Sigmoid colon (tissue), 6 donors: ENCODE measurements at regions not wholly inside any gene's neighbourhood (a gene's known extent, or its start where the extent isn't known, plus 50 kb on each side); places are given as distances from the start of the nearest gene placed in this dataset.

ENCODE experiments used
- DNase-seq: peaks from one replicate; pipeline ENCODE4 v3.0.0-alpha.2; 2019
- H3K27ac ChIP-seq, 4 donors: fragments of 200-600 bp; sonication (generic); one replicate each; pipeline ENCODE4 v1.5.1; 2016 to 2019; ENCODE audit warnings: mild to moderate bottlenecking in 1 of 4
- H3K27me3 ChIP-seq, 3 donors: fragments of 200-600 bp; sonication (generic); one replicate each; pipeline ENCODE4 v1.5.1; 2019; ENCODE audit warnings: mild to moderate bottlenecking in 1 of 3
- H3K36me3 ChIP-seq, 4 donors: fragments of 200-600 bp; sonication (generic); one replicate each; pipeline ENCODE4 v1.5.1; 2016 to 2019
- H3K4me1 ChIP-seq, 4 donors: fragments of 200-600 bp; sonication (generic); one replicate each; pipeline ENCODE4 v1.5.1; 2017 to 2019
- H3K4me3 ChIP-seq, 4 donors: fragments of 200-600 bp; sonication (generic); one replicate each; pipeline ENCODE4 v1.5.1; 2017 to 2019; ENCODE audit warnings: mild to moderate bottlenecking in 2 of 4, moderate library complexity in 1 of 4
- H3K9me3 ChIP-seq, 4 donors: fragments of 200-600 bp in 3 of 4; sonication (generic) in 3 of 4; one replicate each; pipeline versions ENCODE4 v1.5.1 to v1.6.1; 2013 to 2019
- EP300 ChIP-seq, 4 donors: sonication (generic); formaldehyde crosslinking; IDR thresholded peaks; one replicate each; pipeline ENCODE4 v1.6.1; 2017; ENCODE audit warnings: antibody characterized with exemption in 4 of 4
- POLR2A ChIP-seq, 2 donors: fragments of 450-650 bp; IDR thresholded peaks; one replicate each; pipeline ENCODE4 v1.6.1; 2016; ENCODE audit warnings: antibody characterized with exemption in 2 of 2, mild to moderate bottlenecking in 2 of 2, moderate library complexity in 2 of 2
- POLR2AphosphoS5 ChIP-seq, 4 donors: sonication (generic); formaldehyde crosslinking; IDR thresholded peaks; one replicate each; pipeline ENCODE4 v1.6.1; 2017; ENCODE audit warnings: antibody characterized with exemption in 4 of 4
- WGBS, 2 donors: extraction: QIAGEN DNeasy Blood & Tissue Kit; methylation state at CpG; one replicate each; pipeline ENCODE4 v1.1.7; 2013; 5-methylcytosine and 5-hydroxymethylcytosine counted together
- intact Hi-C: fragments of 100-400 bp; cut with DNase I; formaldehyde crosslinking; loops from one replicate; pipeline ENCODE4 v1.15.1; 2023
- TF ChIP-seq, protein P1 (sequence below), 4 experiments: fragments of 450-650 bp in 3 of 4; fragments of 200-600 bp in 1 of 4; IDR thresholded peaks; one replicate each; pipeline ENCODE4 v1.5.1; 2016 to 2019; ENCODE audit warnings: antibody characterized with exemption in 4 of 4, mild to moderate bottlenecking in 3 of 4, moderate library complexity in 2 of 4
- donor health status: healthy with polysubstance abuse.
- donor health status: healthy.

DNA sequence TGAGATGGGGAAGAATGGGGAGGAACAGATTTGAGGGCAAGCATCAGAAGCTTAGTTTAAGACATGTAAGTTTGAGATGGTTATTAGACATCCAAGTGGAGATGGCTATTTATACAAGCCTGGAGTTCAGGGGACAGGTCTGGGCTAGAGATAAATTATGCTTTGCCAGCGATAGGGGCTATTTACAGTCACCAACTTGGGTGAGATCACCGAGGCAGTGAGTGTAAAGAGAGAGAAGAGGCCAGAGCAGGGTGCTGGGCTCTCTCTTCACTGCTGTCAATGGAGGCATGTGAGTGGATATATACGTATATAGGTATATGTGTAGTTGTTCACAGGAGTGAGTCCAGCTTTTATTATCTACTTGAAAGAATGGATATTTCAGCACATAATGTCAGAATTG is 81.0 kb downstream of the QPCT start:
- Histone ChIP-seq H3K36me3 (no peaks in the 10 kb centered on the region), H3K27me3 (no peaks in the 10 kb centered on the region), H3K9me3 (no peaks in the 10 kb centered on the region), H3K27ac (no peak overlapping the region), H3K4me1 (no peaks in the 10 kb centered on the region), H3K4me3 (no peak overlapping the region)
- TF ChIP-seq, protein P1, sequence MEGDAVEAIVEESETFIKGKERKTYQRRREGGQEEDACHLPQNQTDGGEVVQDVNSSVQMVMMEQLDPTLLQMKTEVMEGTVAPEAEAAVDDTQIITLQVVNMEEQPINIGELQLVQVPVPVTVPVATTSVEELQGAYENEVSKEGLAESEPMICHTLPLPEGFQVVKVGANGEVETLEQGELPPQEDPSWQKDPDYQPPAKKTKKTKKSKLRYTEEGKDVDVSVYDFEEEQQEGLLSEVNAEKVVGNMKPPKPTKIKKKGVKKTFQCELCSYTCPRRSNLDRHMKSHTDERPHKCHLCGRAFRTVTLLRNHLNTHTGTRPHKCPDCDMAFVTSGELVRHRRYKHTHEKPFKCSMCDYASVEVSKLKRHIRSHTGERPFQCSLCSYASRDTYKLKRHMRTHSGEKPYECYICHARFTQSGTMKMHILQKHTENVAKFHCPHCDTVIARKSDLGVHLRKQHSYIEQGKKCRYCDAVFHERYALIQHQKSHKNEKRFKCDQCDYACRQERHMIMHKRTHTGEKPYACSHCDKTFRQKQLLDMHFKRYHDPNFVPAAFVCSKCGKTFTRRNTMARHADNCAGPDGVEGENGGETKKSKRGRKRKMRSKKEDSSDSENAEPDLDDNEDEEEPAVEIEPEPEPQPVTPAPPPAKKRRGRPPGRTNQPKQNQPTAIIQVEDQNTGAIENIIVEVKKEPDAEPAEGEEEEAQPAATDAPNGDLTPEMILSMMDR (IDR thresholded peaks at IDR 0.05) = no peak
- 90 to 92% methylated on average over 3 of the region's 3 CpGs for WGBS, 2 donors
- DNase-seq = no peak
- intact Hi-C loops = no loop called here

DNA sequence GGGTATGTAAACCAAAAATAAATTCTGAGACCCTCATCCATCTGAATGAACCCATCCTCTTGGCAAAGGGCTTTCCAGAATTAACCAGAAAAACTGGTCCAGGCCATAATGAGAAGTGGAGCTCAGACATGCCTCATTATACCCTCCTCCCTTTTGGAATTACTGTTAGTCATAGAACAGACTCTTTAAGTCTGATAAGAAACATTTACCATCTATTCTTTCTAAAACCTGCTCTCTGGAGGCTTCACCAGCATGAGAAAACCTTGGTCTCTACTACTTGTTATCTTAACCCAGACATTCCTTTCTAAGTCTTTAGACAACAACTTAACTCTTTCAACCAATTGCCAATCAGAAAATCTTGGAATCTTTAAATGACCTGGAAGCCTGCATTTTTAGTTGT is 82.8 kb downstream of the QPCT start:
- Histone ChIP-seq H3K4me1 (no peaks in the 10 kb centered on the region), H3K9me3 (no peaks in the 10 kb centered on the region), H3K27me3 (no peaks in the 10 kb centered on the region), H3K27ac (no peak overlapping the region), H3K4me3 (no peak overlapping the region), H3K36me3 (no peaks in the 10 kb centered on the region)
- TF ChIP-seq, protein P1 (IDR thresholded peaks at IDR 0.05) = no peak
- TF ChIP-seq POLR2AphosphoS5 (IDR thresholded peaks at IDR 0.05) (no peak), EP300 (IDR thresholded peaks at IDR 0.05) (no peak), POLR2A (IDR thresholded peaks at IDR 0.05) (no peak)
- intact Hi-C loops = no loop called here
- DNase-seq = no peak

DNA sequence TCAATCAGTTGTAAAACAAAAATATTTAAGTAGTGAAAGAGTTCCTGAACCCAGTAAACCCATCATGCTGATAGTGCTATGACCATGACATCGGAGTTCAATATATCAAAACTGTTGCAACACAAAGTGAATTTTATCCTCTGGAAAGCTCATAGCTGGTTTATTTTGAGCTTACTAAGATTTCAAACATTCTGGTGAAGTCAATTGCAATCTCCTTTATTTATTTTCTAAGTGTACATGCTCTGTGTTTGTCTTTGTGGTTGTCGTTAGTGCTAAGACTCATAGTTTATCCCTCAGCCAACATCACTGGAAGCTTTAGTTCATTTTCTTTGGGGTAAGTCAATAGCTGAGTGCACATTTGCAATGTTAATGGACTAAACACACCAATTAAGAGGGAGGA is 91.9 kb downstream of the QPCT start:
- Histone ChIP-seq H3K4me3 (no peak overlapping the region), H3K4me1 (no peaks in the 10 kb centered on the region), H3K27me3 (no peaks in the 10 kb centered on the region), H3K27ac (no peak overlapping the region), H3K9me3 (peaks cover 0 to 2% (median 0%) of the 10 kb centered on the region in 4 donors), H3K36me3 (no peaks in the 10 kb centered on the region)
- intact Hi-C loops = no loop called here
- TF ChIP-seq, protein P1 (IDR thresholded peaks at IDR 0.05) = no peak
- TF ChIP-seq POLR2AphosphoS5 (IDR thresholded peaks at IDR 0.05) (no peak), POLR2A (IDR thresholded peaks at IDR 0.05) (no peak), EP300 (IDR thresholded peaks at IDR 0.05) (no peak)
- DNase-seq = no peak
- WGBS, 2 donors = 87 to 88% methylated on average over 2 of the region's 2 CpGs

DNA sequence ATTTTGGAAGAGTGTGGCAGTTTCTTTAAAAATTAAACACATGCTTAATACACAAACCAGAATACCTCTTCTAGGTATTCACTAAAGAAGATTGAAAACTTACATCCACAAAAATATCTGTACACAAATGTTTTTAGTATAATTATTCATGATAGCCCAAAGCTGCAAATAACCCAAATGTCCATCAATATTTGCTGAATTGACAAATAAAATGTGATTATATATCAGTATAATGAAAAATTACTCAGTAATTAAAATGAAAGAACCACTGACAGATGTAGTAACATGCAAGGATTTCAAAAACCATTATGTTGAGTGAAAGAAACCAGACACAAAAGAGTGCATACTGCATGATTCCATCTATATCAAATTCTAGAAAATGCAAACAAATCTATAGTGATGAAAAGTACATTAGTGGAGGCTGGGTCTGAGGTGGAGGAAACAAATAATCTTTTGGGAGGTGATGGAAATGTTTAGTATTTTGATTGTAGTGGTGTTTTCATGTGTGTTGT is 94.8 kb downstream of the QPCT start:
- intact Hi-C loops = no loop called here

DNA sequence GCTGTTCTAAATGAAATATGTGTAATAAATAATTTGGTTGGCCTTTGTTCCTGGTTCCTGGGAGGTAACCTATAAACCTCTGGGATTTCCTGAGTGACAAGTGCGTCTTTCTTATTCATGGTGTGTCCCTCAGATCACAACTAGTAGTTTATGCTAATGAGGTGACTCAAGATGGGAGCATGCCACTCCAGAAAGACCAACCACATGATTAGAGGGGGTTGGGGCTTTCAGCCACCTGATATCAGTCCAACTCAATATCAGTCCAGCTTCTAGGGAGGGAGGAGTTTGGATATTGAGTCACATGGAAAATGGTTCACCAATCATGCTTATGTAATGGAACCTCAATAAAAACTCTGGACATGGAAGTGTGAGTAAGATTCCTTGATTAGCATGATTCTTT is 96.6 kb downstream of the QPCT start:
- WGBS, 2 donors = 86 to 95% methylated on average over 1 of the region's 1 CpG
- H3K36me3 ChIP-seq = no peaks in the 10 kb centered on the region
- no peak overlapping the region for H3K27ac ChIP-seq
- intact Hi-C loops = no loop called here
- H3K4me1 ChIP-seq = no peaks in the 10 kb centered on the region
- no peaks in the 10 kb centered on the region for H3K27me3 ChIP-seq
- H3K4me3 ChIP-seq = no peak overlapping the region
- TF ChIP-seq POLR2A (IDR thresholded peaks at IDR 0.05) (no peak), EP300 (IDR thresholded peaks at IDR 0.05) (no peak), POLR2AphosphoS5 (IDR thresholded peaks at IDR 0.05) (no peak)
- TF ChIP-seq, protein P1 (IDR thresholded peaks at IDR 0.05) = no peak
- no peak for DNase-seq
- H3K9me3 ChIP-seq = peaks cover 0 to 6% (median 0%) of the 10 kb centered on the region in 4 donors

More for the DNA sequence above, 94.8 kb downstream of the QPCT start:
- no peaks in the 10 kb centered on the region for H3K4me1 ChIP-seq
- DNase-seq = no peak
- H3K27ac ChIP-seq = no peak overlapping the region
- no peak overlapping the region for H3K4me3 ChIP-seq
- no peaks in the 10 kb centered on the region for H3K27me3 ChIP-seq
- peaks cover 0 to 6% (median 0%) of the 10 kb centered on the region in 4 donors for H3K9me3 ChIP-seq
- H3K36me3 ChIP-seq = no peaks in the 10 kb centered on the region
- no peak for TF ChIP-seq POLR2A (IDR thresholded peaks at IDR 0.05)
- TF ChIP-seq, protein P1 (IDR thresholded peaks at IDR 0.05) = no peak
- no peak for TF ChIP-seq POLR2AphosphoS5 (IDR thresholded peaks at IDR 0.05)
- no peak for TF ChIP-seq EP300 (IDR thresholded peaks at IDR 0.05)
